ENCODE measurements at regions not wholly inside any gene's neighbourhood (a gene's known extent, or its start where the extent isn't known, plus 50 kb on each side); places are given as distances from the start of the nearest gene placed in this dataset.

DNA sequence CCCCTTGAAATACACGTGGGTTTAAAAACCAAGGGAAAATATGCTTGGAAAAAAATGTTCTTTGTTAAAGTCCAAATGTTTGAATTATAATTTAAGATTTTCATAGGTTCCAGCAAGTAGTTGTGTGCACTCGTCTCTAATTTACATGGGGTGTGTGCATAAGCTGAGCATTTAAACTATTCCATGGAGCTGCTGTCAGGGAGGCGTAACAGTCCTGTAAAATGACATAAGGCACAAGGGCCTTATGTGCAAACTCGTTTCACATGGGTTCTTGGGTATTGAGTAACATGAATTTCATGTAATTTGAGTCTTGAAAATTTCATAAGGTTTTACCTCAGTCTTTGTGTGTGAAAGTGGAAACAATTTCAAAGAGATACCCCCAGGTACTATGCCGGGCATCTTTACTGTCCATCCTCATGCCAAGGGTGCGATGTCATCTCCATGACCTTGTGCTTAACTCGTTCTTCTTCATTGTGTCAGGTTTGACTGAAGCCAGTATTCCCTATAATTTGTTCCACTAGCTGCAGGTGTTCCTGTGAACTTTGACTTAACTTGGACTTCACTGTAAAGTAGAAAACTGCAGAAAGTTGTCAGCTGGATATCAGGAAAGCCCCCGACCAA is 359.3 kb downstream of the SH3GL2 start:
- no peak for TF ChIP-seq POLR2A (IDR thresholded peaks at IDR 0.05)
- TF ChIP-seq, protein P1, sequence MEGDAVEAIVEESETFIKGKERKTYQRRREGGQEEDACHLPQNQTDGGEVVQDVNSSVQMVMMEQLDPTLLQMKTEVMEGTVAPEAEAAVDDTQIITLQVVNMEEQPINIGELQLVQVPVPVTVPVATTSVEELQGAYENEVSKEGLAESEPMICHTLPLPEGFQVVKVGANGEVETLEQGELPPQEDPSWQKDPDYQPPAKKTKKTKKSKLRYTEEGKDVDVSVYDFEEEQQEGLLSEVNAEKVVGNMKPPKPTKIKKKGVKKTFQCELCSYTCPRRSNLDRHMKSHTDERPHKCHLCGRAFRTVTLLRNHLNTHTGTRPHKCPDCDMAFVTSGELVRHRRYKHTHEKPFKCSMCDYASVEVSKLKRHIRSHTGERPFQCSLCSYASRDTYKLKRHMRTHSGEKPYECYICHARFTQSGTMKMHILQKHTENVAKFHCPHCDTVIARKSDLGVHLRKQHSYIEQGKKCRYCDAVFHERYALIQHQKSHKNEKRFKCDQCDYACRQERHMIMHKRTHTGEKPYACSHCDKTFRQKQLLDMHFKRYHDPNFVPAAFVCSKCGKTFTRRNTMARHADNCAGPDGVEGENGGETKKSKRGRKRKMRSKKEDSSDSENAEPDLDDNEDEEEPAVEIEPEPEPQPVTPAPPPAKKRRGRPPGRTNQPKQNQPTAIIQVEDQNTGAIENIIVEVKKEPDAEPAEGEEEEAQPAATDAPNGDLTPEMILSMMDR (IDR thresholded peaks at IDR 0.05), result no peak

Measured in esophagus squamous epithelium (tissue), 4 donors.